Activated naive CD4-positive, alpha-beta T cell treated with Interleukin-2 at 50 U/mL for 16 hours (primary cell): ENCODE measurements at regions not wholly inside any gene's neighbourhood (a gene's known extent, or its start where the extent isn't known, plus 50 kb on each side); places are given as distances from the start of the nearest gene placed in this dataset.
"Not testable (repeated sequence)": the region's sequence is repeated elsewhere in the genome, so short reads cannot be mapped to it uniquely, and the experiment has no call there.

Source experiments
- DNase-seq: peaks from one replicate; pipeline ENCODE4 v3.0.0-alpha.2; 2020

DNA sequence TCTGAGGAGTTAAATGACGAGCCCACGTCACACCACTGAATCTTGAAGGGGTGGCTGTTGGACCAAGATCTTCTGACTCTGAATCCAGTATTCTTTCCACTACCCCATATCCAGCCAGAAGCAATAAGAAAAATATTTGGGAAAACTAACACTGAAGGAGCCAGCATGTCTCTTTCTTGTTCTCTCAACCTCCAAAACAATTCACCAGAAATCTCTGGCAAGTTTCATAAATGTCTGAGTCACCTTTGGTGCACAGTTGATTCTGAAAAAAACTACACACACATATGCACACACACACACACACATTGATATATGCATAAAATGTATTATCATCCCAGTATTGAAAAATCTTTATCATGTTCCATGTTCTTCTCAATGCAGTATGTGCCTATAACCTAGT is 104.3 kb upstream of the BLID start:
- no peak for DNase-seq

DNA sequence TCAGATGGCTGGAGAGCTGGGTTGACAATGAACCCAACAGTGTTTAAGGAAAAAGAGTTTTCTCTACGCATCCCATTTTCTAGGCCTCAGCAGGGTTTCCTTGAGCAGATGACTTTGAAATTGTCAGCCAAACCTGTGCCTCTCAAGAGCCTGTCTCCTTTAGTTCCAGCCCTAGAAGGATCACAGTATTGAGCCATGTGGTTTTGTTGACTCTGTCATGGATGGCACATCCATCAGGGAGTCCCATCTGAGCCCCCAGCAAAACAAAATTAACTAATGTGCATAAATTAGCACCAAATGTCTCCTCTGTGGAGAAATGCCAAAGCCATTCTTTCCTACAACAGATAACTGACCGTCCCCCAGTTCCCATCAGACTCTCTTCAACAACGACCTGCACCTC is 103.8 kb upstream of the BLID start:
- DNase-seq = no peak

DNA sequence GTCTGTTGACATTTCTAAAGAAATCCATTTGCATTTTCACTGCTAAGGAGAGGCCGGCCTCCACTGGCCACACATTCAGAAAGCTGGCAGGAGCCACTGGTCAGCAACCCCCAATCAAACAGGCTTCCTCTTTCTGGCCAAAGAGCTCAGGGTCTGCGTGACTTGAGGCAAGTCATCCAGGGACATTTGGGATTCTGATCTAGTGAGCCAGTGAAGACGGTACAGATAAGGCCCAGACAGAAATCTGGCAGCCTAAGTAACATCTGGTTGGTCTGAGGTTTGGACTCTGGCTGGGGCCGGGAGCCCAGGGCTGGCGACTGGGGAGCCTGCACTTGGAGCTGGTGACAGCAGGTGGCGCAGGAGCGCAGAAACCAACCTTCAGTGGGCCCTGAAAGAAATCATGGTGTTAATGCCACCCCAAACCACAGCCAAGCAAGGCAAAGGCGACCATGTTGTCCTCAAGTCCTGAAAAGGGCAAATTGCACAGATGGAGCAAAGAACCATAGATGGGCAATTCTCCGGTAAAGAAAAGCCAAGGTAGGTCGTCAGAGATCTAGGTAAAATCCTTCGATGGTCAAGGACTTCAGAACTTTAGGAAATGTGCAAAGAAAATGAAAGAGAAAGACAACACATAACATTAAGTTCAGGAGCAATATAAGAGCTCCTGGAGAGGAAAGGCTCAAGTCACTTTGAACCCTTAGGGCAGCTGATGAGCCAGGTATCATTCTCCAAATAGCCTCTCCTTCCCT is 99.4 kb upstream of the BLID start:
- DNase-seq = peak; percentile 3

DNA sequence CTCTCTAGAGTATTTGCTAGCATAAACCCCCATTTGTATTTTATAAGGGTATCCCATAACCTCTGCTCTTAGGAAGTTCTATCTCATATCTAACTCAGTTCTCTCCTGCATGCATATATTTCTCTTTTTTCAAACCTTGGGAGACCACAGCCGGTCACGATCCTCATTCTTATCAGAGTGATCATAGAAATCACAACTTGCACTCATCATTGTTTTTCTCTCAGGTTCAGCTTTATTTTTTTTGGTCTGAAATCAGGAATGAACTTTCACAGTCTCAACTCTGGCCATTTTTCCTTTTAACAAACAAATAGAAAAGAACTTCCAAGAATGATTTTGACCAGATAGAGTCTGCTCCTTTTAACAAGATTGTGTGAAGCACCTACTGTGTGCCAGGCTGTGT is 98.6 kb upstream of the BLID start:
- DNase-seq = no peak

DNA sequence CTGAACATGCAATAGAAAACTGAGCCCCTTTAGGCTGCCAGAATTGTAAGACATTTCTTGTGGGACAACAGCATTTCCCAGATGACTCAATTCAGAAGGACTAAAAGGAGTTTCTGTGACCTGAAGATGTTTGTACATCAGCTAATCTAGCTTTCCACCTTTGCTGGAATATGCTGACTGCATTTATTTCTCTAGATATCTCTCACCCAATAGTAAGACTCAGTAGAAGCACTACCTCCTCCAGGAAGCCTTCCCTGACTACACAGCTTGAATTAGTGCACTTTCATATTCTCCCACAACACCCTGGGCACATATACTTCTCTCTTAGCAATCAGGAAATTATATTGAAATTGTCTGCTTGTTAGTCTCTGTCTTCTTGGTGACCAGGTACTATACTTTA is 98.1 kb upstream of the BLID start:
- DNase-seq = no peak

DNA sequence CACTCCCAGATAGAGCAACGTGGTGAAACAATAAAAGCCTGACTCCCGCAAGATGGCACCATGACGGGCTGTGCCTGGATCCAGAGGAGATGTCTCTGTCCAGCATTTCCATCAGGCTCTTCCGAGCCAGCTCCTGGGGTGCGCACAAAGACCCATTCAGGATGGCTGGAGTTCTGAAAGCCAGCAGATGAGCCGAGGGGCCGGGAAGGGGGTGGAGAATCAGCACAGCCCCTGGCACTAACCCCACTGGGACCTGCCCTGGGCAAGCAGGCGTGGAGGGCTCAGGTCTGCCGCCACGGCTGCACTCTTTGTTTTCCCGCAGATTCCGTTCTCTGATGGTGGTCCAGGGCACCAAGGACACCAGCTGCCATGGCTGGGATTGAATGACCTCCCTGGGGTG is 97.2 kb upstream of the BLID start:
- DNase-seq = no peak

DNA sequence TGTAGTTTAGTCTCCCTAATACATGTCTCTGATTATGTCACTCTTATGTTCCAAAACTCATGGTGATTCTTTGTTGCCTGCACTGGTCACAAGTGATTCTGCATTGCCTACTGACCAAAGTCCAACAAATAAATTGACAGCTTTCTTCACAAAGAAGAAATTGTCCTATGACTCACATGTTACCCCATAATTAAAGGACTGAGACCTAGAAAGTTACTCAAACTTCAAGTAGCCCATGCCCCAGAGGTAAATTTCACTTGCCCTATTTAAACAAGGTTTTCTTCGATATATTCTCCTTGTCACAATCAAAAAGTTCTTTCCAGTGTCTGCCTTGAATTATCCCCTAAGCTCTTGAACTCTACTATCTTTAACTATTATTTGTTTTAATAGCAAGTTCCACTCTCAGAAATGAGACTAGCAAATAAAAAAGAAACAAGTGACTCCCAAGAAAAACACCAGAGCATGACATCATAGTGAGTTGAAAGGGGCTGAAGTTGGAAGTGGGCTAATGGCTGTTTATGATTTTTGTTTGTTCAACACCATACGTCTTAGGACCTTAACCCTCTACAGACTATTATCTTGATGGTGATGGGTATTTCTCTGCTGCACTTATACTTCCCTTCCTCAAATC is 94.5 kb upstream of the BLID start:
- no peak for DNase-seq

DNA sequence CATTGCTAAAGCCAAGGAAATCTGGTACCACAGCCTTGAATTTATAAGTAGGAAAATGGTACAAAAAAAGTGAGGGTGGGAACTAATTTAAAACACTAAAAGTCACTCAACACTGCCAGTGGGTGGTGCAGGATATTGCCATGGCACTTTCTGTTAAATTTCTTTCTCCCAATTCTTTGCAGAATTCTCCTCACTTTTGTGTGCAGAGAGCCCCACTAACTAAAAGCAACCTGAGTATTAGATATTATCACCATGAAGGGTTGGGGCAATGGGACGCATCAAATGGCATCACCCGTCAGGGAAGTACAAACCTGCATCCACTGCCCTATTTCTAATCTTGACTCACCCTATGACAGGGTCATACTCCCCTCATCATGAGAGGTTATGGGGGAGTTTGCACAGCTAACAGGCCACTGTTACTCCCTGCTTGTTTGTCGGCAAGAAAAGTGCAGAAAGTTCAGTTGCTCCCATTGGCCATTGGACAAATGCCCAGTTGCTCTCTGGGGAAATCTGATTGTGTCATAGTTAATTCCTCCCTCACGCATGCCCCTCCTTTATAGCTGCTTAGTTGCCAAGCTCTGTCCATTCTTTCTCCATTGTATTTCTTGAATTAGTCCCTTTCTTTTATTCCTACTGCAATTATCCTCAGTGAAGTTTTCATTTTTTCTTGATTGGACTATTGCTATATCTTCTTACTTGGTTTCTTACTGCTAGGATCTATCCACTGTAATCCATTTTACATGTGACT is 93.8 kb upstream of the BLID start:
- DNase-seq = no peak

DNA sequence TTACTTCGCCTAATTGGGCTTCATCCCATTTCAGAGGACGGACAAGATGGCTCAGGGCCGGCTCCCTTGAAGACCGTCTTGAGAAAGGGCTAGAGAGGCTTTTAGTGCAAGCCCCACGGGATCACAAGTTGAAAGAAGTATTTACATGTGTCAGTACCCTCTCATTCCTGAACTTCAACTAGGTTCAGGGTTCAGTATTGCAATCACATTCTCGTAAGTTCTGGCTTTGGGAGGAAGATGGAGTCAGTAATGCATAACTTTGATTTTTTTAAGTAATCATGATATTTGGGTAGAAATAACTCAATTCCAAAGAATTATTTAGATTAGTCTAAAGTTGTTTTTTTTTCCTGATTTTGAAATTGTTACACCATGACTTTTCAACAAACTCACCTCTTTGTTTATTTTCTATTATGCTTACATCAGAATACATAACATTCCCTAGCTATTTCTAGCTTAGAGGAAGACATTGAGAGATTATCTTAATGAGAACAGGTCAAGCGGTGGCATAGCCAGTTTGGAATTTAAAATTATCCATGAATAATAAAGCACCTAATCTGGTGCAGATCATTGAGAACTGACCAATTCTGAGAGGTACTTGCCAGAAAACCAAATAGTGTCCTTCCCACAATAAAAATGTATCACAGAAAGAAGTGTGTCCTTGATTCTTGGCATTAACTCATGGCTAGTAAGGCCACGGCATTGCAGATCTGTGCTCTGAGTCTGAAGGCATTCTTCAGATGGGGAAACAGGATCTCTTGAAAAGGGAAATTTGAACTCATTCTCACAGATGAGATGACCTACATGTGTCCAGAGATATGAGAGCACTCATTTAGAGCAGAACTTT is 92.1 kb upstream of the BLID start:
- no peak for DNase-seq

DNA sequence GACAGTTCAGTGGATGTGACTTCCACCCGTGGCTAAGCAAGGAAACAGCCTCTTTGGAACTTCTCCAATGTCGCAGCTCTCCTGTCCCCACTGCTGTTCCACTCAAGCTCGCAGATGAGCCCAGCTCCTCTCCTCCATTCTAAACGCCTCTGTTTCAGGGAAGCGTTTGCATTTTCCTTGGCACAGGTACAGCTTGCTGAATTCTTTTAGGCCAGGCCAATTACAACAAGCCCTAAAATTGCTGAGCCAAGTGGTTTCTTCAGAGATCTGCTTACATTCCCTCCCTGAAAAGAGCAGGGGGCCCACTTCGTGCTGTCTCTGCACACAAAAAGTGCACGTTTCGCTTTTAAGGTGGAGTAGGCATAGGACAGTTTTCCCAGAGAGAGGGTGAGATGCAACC is 91.5 kb upstream of the BLID start:
- DNase-seq = no peak

DNA sequence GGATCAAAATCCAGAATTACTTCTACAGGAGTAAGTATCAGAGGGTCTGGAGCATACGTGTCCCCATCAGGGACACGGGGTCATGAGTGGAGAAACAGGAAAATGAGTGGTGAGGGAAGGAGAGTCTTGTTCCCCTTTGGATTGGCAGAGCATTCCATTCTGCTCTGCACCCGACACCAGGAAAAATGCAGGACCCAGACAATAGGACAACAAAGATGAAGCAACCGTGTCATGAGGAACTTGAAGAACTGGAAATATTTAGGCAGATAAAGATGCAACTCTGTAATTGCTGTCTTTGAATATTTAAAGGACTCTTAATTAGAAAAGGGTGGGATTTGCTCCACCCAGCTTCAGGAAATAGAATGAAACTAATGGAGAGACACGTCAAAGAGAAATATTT is 89.0 kb upstream of the BLID start:
- DNase-seq = no peak

DNA sequence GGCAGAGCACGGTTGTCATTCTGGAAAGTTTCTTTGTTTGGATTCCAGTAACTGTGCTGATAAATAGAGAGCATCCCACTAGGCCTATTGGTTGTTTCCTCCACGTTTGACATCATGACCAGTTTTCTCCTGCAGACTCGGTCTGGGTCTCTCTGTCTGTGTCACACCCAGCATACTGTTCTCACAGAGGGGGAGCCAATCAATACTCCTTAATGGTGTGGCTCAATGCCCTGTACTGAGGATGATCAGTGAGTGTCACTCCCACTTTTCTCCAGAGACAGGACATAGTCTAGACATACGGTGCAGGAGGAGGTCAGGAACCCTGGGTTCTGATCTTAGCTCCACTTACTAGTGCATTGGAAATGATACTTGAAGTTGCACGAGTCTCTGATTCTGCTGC is 88.2 kb upstream of the BLID start:
- no peak for DNase-seq

DNA sequence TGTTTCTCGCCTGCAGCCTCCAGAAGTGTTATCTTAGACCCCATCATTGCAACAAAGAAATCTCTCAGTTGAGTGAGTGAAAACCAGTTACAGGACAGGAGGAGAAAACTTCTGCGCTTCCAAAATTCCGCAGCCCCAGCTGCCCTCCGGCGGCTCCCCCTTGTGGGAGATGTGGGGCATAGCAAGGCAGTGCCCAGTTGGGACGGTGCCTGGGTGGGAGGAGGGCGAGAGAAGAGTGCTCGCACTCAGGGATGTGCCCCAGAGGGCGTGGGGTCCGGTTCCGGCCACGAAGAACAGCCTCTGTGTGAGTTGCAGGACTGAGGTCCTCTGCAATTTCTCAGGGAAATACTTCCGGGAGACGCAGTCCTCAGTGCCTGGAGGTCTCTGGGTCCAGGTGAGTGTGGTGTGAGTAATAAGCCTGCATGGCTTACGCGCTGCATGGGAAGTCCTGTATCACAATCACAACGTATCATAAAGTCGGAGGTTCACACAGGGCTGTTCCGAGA is 87.0 kb upstream of the BLID start:
- DNase-seq = peak; percentile 22

DNA sequence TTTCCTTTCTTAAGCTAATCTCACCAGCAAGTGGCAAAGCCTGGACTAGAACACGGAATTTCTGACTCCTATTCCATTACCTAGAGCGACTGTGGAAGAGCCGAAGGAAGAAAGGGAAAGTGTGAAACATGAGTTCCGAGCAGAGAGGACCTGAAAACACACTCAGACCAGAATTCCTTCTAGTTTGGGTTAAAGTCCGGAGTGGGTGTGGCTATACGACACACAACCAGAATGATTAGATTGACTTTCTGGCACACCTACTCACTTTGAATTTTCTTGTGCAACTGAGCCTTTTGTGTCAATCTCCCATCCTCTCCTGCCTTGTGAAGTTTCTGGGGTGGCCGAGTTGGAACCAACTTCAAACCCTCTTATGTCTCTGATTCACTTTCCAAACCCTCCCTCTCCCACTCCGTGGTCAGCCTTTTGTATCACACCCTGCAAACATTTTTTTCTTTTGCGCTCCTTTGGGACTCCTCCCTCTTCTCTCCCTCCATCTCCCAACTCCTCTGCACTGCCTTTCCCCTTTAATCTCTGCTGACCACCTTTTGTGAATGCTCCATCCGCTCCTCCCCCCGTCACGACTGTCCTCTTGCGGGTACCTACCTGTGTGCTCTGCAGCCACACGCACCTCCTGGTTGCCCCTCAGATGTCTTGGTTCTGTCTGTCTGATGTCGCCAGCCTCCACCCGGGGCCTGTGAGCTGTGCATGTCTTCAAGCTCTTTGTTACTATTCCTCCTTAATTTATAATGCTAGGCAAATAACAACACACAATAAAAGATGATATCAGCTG is 86.3 kb upstream of the BLID start:
- DNase-seq = no peak

DNA sequence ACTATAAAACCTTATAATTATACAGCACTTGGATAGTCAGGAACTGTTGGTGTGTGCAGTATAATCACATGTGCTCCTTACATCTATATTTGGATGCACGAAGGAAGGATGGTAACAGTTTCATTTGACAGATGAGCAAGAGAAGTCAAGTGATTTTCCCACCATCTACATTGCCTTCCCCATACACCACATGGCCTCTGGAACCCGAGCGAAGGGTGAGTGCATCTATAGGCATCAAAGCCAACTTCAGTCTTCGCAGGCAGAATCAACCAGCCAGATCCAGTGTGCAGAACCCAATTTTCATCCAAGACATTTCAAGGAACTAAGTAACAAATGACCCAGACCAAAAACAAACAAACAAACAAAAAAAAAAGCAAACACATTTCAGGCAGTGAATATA is 85.1 kb upstream of the BLID start:
- no peak for DNase-seq

DNA sequence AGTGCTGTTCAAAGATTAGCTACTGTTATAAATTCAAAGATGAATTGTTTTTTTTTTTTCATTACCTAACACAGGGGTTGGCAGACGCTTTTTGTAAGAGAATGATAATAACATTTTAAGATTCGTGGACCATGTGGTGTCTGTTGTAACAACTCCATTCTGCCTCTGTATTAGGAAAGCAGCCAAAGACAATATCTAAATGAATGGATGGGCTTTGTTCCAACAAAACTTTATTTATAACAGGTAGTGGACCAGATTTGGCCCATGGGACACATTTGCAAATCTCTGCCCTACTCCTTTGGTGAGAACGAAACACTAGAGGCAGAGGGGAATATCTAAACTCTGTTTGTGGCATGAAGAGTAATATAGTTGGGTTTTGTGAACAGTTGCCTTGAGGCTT is 83.6 kb upstream of the BLID start:
- no peak for DNase-seq

DNA sequence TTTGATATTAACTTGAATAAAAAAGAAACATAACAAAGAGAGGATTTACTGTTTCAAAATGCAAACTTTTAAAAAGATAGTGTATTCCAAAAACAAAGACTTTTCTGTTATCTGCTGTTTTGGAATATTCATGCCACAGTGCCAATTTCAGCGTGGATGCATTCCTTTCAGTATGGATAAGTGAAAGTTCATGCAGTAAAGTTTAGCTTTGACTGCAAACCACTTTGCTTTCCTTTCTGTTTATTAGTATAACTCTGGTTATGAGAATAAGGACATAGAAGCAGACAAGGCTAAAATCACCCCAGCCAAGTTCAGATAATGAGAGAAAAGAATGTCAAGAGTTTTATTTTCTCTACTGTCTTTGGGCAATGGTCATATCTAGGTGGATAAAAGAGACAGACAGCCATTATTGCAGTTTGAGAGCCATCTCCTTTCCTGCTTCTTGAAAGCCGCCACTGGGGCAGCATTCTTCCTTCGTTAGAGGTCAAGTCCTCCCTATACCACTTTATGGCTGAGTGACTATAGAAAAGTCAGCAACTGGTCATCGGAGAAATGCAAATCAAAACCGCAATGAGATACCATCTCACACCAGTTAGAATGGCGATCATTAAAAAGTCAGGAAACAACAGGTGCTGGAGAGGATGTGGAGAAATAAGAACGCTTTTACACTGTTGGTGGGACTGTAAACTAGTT is 82.4 kb upstream of the BLID start:
- DNase-seq = no peak

DNA sequence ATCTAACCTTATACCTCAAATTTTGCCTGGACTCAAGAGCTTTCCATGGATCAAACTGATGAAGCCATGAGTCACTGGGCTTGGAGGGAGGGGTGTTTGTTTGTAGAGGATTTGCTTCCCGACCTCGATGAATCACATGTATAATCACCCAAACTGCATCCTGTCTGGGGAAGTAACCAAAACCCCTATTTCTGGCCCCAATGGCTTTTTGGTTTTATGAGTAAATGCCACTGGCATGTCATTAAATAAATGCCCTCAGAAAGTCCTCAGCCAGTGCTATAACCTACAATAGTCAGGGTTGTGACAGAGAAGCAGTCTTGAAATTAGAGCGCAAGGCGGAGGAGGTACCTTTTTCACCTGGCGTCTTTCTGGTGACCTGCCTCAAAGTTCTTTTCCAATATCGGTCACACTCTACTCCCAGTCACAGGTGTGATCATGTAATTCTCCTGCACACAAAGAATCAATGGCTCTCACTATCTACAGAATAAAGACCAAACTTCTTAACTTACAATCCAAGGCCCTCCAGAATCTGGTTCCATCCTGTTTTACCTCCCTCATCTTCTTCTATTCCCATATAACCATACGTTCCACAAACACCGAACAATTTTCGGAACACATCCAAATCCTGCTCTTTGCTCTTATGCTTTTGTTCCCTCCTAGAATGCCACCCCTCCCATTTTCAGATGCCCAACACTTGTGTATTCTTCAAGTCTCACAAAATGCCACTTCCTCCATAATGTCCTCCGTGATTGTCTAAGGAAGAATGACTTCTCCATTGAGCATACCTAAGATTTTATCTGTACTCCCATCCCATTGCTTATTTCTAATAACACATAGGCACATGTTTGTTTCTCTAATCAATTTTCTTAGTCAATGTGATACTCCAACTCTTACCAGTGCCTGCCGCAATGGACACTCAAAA is 81.3 kb upstream of the BLID start:
- DNase-seq = no peak

DNA sequence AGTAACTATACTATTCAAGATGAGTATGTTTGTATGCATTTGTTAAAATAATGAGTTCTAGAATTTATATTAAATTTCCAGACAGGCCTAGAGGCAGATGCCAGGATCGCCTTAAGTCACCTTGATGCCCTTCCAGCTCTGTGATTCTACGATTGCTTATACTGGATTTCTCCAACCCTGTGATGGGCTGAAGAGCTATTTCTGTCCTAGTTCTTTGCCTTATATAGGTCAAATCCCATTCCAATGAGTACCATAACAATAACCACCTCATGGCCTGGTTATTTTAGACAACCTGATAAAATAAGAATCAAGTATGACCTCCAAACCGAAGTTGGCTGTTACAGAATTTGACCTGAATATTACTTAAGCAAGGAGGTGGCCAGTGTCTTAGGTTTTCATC is 79.8 kb upstream of the BLID start:
- DNase-seq = no peak

DNA sequence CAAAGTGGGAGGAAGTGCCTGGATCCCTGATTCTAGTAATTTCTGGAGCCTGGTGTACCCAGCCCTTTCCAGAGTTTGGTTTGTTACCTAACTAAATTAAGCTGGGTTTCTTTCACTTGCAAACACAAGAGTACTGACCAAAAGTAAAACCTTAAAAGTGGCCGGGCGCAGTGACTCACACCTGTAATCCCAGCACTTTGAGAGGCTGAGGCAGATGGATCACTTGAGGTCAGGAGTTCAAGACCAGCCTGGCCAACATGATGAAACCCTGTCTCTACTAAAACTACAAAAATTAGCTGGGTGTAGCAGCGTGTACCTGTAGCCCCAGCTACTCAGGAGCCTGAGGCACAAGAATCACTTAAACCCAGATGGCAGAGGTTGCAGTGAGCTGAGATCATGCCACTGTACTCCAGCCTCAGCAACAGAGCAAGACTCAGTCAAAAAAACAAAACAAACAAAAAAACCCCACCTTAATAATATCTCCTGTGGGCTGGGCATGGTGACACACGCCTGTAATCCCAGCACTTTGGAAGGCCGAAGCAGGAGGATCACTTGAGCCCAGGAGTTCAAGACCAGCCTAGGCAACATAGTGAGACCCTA is 78.0 kb upstream of the BLID start:
- DNase-seq = not testable (repeated sequence)
